Left ventricle myocardium inferior (tissue), 1 donor: ENCODE measurements at regions not wholly inside any gene's neighbourhood (a gene's known extent, or its start where the extent isn't known, plus 50 kb on each side); places are given as distances from the start of the nearest gene placed in this dataset.
"Not testable (repeated sequence)": the region's sequence is repeated elsewhere in the genome, so short reads cannot be mapped to it uniquely, and the experiment has no call there.

Experiments
- DNase-seq: peaks from one replicate; pipeline ENCODE4 v3.0.0-alpha.2; 2020
- H3K27ac ChIP-seq: fragments of 200-600 bp; replicated peaks from 2 replicates; pipeline ENCODE4 v1.8.0; 2021
- H3K27me3 ChIP-seq: fragments of 200-600 bp; 2 replicates; pipeline ENCODE4 v1.8.0; 2021; ENCODE audit warnings: low read depth
- H3K36me3 ChIP-seq: fragments of 200-600 bp; 2 replicates; pipeline ENCODE4 v1.8.0; 2021
- H3K4me1 ChIP-seq: fragments of 200-600 bp; 2 replicates; pipeline ENCODE4 v1.8.0; 2021
- H3K4me3 ChIP-seq: fragments of 200-600 bp; 2 replicates; pipeline ENCODE4 v1.8.0; 2021; ENCODE audit warnings: mild to moderate bottlenecking, moderate library complexity
- H3K9me3 ChIP-seq: fragments of 200-600 bp; replicated peaks from 2 replicates; pipeline ENCODE4 v1.8.0; 2021
- CTCF ChIP-seq: fragments of 200-600 bp; IDR thresholded peaks from 2 replicates; pipeline ENCODE4 v1.8.0; 2021; ENCODE audit warnings: antibody characterized with exemption, mild to moderate bottlenecking, borderline replicate concordance
- intact Hi-C: fragments of 100-400 bp; cut with micrococcal nuclease; formaldehyde crosslinking; loops from one replicate; pipeline ENCODE4 v1.11.0; 2022
- donor health status: DM: no; HTN: yes; CAD: no; lungs with severe emphysema.

- Histone ChIP-seq H3K4me3 (no peak overlapping the region), H3K36me3 (no peaks in the 10 kb centered on the region), H3K27ac (no peak overlapping the region), H3K9me3 (peaks cover 14% of the 10 kb centered on the region), H3K4me1 (no peaks in the 10 kb centered on the region), H3K27me3 (no peaks in the 10 kb centered on the region)
- intact Hi-C loops: no loop called here
- no peak for DNase-seq
- TF ChIP-seq CTCF: no peak
Measured at GRCh38 chr15:55094136-55094535, 102.6 kb downstream of the RSL24D1 start.

DNA sequence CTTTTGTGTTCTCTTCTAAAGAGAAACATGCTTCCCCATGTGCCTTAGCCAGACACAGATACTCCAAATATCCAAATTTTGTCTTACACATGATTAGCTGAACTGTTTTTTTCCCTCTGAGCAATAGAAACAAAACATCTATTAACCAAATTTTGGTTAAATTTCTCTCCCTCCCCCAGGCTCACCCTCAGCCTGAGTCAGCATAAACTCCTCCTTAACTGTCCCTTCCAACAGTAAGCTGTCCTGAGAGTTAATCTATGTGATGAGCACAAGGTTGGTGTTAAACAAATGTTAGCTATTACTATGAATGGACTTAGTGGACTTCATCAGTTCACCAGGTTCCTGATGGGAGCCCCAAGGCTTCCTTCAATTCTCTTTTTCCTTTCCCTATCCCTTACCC is 108.5 kb downstream of the RSL24D1 start:
- TF ChIP-seq CTCF: no peak
- DNase-seq: no peak
- no peaks in the 10 kb centered on the region for H3K4me1 ChIP-seq
- no peaks in the 10 kb centered on the region for H3K36me3 ChIP-seq
- intact Hi-C loops: no loop called here
- no peak overlapping the region for H3K4me3 ChIP-seq
- no peak overlapping the region for H3K27ac ChIP-seq
- H3K27me3 ChIP-seq: no peaks in the 10 kb centered on the region
- H3K9me3 ChIP-seq: no peaks in the 10 kb centered on the region

- no peaks in the 10 kb centered on the region for H3K36me3 ChIP-seq
- H3K4me3 ChIP-seq: no peak overlapping the region
- no peak overlapping the region for H3K27ac ChIP-seq
- no peaks in the 10 kb centered on the region for H3K27me3 ChIP-seq
- intact Hi-C loops: no loop called here
- TF ChIP-seq CTCF: no peak
- no peak for DNase-seq
- H3K9me3 ChIP-seq: peaks cover under 1% of the 10 kb centered on the region
- H3K4me1 ChIP-seq: no peaks in the 10 kb centered on the region
Measured at GRCh38 chr15:55084673-55085072, 112.1 kb downstream of the RSL24D1 start.

GRCh38 chr15:55084216-55084615 is 112.5 kb downstream of the RSL24D1 start:
- intact Hi-C loops: no loop called here

DNA sequence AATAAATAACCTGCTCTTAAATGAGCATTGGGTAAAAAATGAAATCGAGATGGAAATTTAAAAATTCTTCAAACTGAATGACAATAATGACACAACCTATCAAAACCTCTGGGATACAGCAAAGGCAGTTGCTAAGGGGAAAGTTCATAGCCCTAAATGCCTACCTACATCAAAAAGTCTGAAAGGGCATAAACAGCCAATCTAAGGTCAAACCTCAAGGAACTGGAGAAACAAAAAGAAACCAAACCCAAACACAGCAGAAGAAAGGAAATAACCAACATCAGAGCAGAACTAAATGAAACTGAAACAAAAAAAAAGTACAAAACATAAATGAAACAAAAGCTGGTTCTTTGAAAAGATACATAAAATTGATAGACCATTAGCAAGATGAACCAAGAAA is 119.7 kb downstream of the RSL24D1 start:
- H3K27ac ChIP-seq, H3K27me3 ChIP-seq, H3K4me3 ChIP-seq, H3K36me3 ChIP-seq, intact Hi-C loops, DNase-seq, H3K4me1 ChIP-seq: not testable (repeated sequence)
- peaks cover 25% of the 10 kb centered on the region for H3K9me3 ChIP-seq

More at GRCh38 chr15:55084216-55084615, 112.5 kb downstream of the RSL24D1 start:
- Histone ChIP-seq H3K9me3 (peaks cover 5% of the 10 kb centered on the region), H3K36me3 (no peaks in the 10 kb centered on the region), H3K4me1 (no peaks in the 10 kb centered on the region), H3K27me3 (no peaks in the 10 kb centered on the region), H3K4me3 (no peak overlapping the region), H3K27ac (no peak overlapping the region)
- no peak for TF ChIP-seq CTCF
- DNase-seq: no peak

DNA sequence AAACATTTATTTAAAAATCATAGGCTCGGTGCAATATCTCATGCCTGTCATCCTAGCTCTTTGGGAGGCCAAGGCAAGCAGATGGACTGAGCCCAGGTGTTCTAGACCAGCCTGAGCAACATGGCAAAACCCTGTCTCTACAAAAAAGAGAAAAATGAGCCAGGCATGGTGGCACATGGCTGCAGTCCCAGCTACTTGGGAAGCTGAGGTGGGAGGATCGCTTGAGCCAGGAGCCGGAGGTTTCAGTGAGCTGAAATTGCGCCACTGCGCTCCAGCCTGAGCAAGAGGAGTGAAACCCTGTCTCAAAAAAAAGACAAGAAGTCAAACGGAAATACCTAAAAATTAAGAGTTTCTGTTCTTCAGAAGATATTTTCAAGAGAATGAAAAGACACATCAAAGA is 122.3 kb downstream of the RSL24D1 start:
- intact Hi-C loops: no loop called here
- Histone ChIP-seq H3K27ac (no peak overlapping the region), H3K36me3 (no peaks in the 10 kb centered on the region), H3K4me3 (no peak overlapping the region), H3K4me1 (no peaks in the 10 kb centered on the region), H3K9me3 (peaks cover 22% of the 10 kb centered on the region), H3K27me3 (no peaks in the 10 kb centered on the region)
- no peak for DNase-seq
- TF ChIP-seq CTCF: no peak

GRCh38 chr15:55063970-55064369 is 132.8 kb downstream of the RSL24D1 start:
- H3K27me3 ChIP-seq, H3K27ac ChIP-seq, intact Hi-C loops, H3K4me3 ChIP-seq, DNase-seq, H3K4me1 ChIP-seq, H3K36me3 ChIP-seq: not testable (repeated sequence)
- peaks cover 17% of the 10 kb centered on the region for H3K9me3 ChIP-seq
